ENCODE measurements at regions not wholly inside any gene's neighbourhood (a gene's known extent, or its start where the extent isn't known, plus 50 kb on each side); places are given as distances from the start of the nearest gene placed in this dataset.

DNA sequence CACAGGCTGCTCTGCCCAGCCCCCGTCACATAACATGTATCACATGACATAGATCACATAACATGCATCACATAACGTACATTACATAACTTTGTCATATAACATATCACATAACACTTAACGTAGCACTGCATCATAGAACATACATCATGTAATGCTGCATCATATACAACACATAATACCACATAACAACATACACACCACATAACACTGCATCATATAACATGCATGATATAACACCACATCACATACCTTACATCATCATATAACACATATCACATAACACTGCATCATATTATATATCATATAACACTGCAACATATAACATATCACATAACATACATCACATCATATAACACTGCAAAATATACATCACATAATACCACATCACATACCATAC is 83.8 kb downstream of the AXIN2 start:
- peaks cover 2% of the 10 kb centered on the region; the same call in 1 of the 2 replicates for H3K27me3 ChIP-seq (ENCODE audit: low read depth)
- H3K4me3 ChIP-seq = no peak overlapping the region
- H3K4me1 ChIP-seq = no peaks in the 10 kb centered on the region
- in situ Hi-C loops (cut with MboI; ENCODE audit: low sequenced_read_pairs) = no loop called here
- no peaks in the 10 kb centered on the region for H3K36me3 ChIP-seq (replicated peaks)
- H3K9me3 ChIP-seq = no peaks in the 10 kb centered on the region
- DNase-seq (ENCODE audit: low spot score in 2 of 2) = no peak

DNA sequence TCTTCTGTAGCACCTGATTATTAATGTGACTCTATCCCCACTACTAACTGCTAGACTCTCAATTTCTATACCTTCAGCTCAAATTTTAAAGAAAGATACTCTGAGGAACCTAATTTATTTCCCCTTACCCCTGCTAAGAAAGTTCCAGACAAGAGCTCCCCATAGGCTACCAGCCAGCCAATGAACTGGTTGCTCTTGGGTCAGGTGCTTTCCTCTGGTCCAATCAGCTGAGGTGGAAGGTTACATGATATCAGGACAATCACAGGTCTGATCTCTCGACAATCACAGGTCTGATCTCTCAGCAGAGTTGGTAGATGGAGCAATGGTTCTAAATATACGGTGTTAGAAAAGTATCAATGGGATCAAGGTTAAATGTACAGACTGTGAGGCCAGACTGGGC is 86.8 kb downstream of the AXIN2 start:
- no peaks in the 10 kb centered on the region for H3K9me3 ChIP-seq
- no peak overlapping the region for H3K4me3 ChIP-seq
- H3K36me3 ChIP-seq (replicated peaks) = no peaks in the 10 kb centered on the region
- no peak for DNase-seq (ENCODE audit: low spot score in 2 of 2)
- H3K27me3 ChIP-seq (ENCODE audit: low read depth) = peaks cover 2% of the 10 kb centered on the region; the same call in 1 of the 2 replicates
- in situ Hi-C loops (cut with MboI; ENCODE audit: low sequenced_read_pairs) = no loop called here
- H3K4me1 ChIP-seq = no peaks in the 10 kb centered on the region

GRCh38 chr17:65473985-65474384 is 87.5 kb downstream of the AXIN2 start:
- DNase-seq (ENCODE audit: low spot score in 2 of 2) = no peak
- no peak overlapping the region for H3K4me3 ChIP-seq
- H3K36me3 ChIP-seq (replicated peaks) = no peaks in the 10 kb centered on the region
- in situ Hi-C loops (cut with MboI; ENCODE audit: low sequenced_read_pairs) = no loop called here
- no peaks in the 10 kb centered on the region for H3K4me1 ChIP-seq
- peaks cover 2% of the 10 kb centered on the region; the same call in 1 of the 2 replicates for H3K27me3 ChIP-seq (ENCODE audit: low read depth)
- H3K9me3 ChIP-seq = no peaks in the 10 kb centered on the region

- Histone ChIP-seq H3K9me3 (no peaks in the 10 kb centered on the region), H3K4me3 (no peak overlapping the region), H3K27me3 (ENCODE audit: low read depth) (peaks cover 2% of the 10 kb centered on the region; the same call in 1 of the 2 replicates), H3K36me3 (replicated peaks) (no peaks in the 10 kb centered on the region), H3K4me1 (no peaks in the 10 kb centered on the region)
- DNase-seq (ENCODE audit: low spot score in 2 of 2) = no peak
- in situ Hi-C loops (cut with MboI; ENCODE audit: low sequenced_read_pairs) = no loop called here
Measured at GRCh38 chr17:65473363-65473762, 88.1 kb downstream of the AXIN2 start.

- in situ Hi-C loops (cut with MboI; ENCODE audit: low sequenced_read_pairs) = no loop called here
- peaks cover 2% of the 10 kb centered on the region; the same call in 1 of the 2 replicates for H3K27me3 ChIP-seq (ENCODE audit: low read depth)
- no peaks in the 10 kb centered on the region for H3K4me1 ChIP-seq
- H3K36me3 ChIP-seq (replicated peaks) = no peaks in the 10 kb centered on the region
- no peak for DNase-seq (ENCODE audit: low spot score in 2 of 2)
- H3K9me3 ChIP-seq = no peaks in the 10 kb centered on the region
- H3K4me3 ChIP-seq = no peak overlapping the region
Measured at GRCh38 chr17:65472666-65473309, 88.7 kb downstream of the AXIN2 start.

GRCh38 chr17:65470783-65471182 is 90.7 kb downstream of the AXIN2 start:
- Histone ChIP-seq H3K9me3 (no peaks in the 10 kb centered on the region), H3K27me3 (ENCODE audit: low read depth) (peaks cover 2% of the 10 kb centered on the region; the same call in 1 of the 2 replicates), H3K36me3 (replicated peaks) (no peaks in the 10 kb centered on the region), H3K4me1 (no peaks in the 10 kb centered on the region), H3K4me3 (no peak overlapping the region)
- no peak for DNase-seq (ENCODE audit: low spot score in 2 of 2)
- in situ Hi-C loops (cut with MboI; ENCODE audit: low sequenced_read_pairs) = no loop called here

GRCh38 chr17:65468321-65468720 is 93.1 kb downstream of the AXIN2 start:
- no peaks in the 10 kb centered on the region for H3K9me3 ChIP-seq
- H3K36me3 ChIP-seq (replicated peaks) = no peaks in the 10 kb centered on the region
- no peak for DNase-seq (ENCODE audit: low spot score in 2 of 2)
- no peaks in the 10 kb centered on the region for H3K27me3 ChIP-seq (ENCODE audit: low read depth)
- no peak overlapping the region for H3K4me3 ChIP-seq
- no peaks in the 10 kb centered on the region for H3K4me1 ChIP-seq
- in situ Hi-C loops (cut with MboI; ENCODE audit: low sequenced_read_pairs) = no loop called here

GRCh38 chr17:65467156-65467555 is 94.3 kb downstream of the AXIN2 start:
- Histone ChIP-seq H3K9me3 (no peaks in the 10 kb centered on the region), H3K4me1 (no peaks in the 10 kb centered on the region), H3K4me3 (no peak overlapping the region), H3K27me3 (ENCODE audit: low read depth) (no peaks in the 10 kb centered on the region), H3K36me3 (replicated peaks) (no peaks in the 10 kb centered on the region)
- DNase-seq (ENCODE audit: low spot score in 2 of 2) = no peak
- in situ Hi-C loops (cut with MboI; ENCODE audit: low sequenced_read_pairs) = no loop called here

GRCh38 chr17:65466547-65466946 is 94.9 kb downstream of the AXIN2 start:
- no peaks in the 10 kb centered on the region for H3K4me1 ChIP-seq
- H3K36me3 ChIP-seq (replicated peaks) = no peaks in the 10 kb centered on the region
- in situ Hi-C loops (cut with MboI; ENCODE audit: low sequenced_read_pairs) = no loop called here
- no peak for DNase-seq (ENCODE audit: low spot score in 2 of 2)
- no peaks in the 10 kb centered on the region for H3K9me3 ChIP-seq
- H3K27me3 ChIP-seq (ENCODE audit: low read depth) = no peaks in the 10 kb centered on the region
- no peak overlapping the region for H3K4me3 ChIP-seq

- H3K4me1 ChIP-seq = no peaks in the 10 kb centered on the region
- no peaks in the 10 kb centered on the region for H3K27me3 ChIP-seq (ENCODE audit: low read depth)
- no peaks in the 10 kb centered on the region for H3K9me3 ChIP-seq
- H3K4me3 ChIP-seq = no peak overlapping the region
- in situ Hi-C loops (cut with MboI; ENCODE audit: low sequenced_read_pairs) = no loop called here
- no peak for DNase-seq (ENCODE audit: low spot score in 2 of 2)
- no peaks in the 10 kb centered on the region for H3K36me3 ChIP-seq (replicated peaks)
Measured at GRCh38 chr17:65463242-65463641, 98.2 kb downstream of the AXIN2 start.

- no peaks in the 10 kb centered on the region for H3K27me3 ChIP-seq (ENCODE audit: low read depth)
- DNase-seq (ENCODE audit: low spot score in 2 of 2) = no peak
- H3K9me3 ChIP-seq = no peaks in the 10 kb centered on the region
- H3K4me1 ChIP-seq = no peaks in the 10 kb centered on the region
- no peak overlapping the region for H3K4me3 ChIP-seq
- in situ Hi-C loops (cut with MboI; ENCODE audit: low sequenced_read_pairs) = no loop called here
- no peaks in the 10 kb centered on the region for H3K36me3 ChIP-seq (replicated peaks)
Measured at GRCh38 chr17:65459677-65460347, 101.6 kb downstream of the AXIN2 start.

GRCh38 chr17:65457635-65458257 is 103.7 kb downstream of the AXIN2 start:
- Histone ChIP-seq H3K27me3 (ENCODE audit: low read depth) (no peaks in the 10 kb centered on the region), H3K4me3 (no peak overlapping the region), H3K4me1 (no peaks in the 10 kb centered on the region), H3K36me3 (replicated peaks) (no peaks in the 10 kb centered on the region), H3K9me3 (no peaks in the 10 kb centered on the region)
- DNase-seq (ENCODE audit: low spot score in 2 of 2) = no peak
- in situ Hi-C loops (cut with MboI; ENCODE audit: low sequenced_read_pairs) = no loop called here

- H3K36me3 ChIP-seq (replicated peaks) = no peaks in the 10 kb centered on the region
- H3K4me1 ChIP-seq = no peaks in the 10 kb centered on the region
- H3K9me3 ChIP-seq = no peaks in the 10 kb centered on the region
- no peak for DNase-seq (ENCODE audit: low spot score in 2 of 2)
- no peak overlapping the region for H3K4me3 ChIP-seq
- H3K27me3 ChIP-seq (ENCODE audit: low read depth) = no peaks in the 10 kb centered on the region
- in situ Hi-C loops (cut with MboI; ENCODE audit: low sequenced_read_pairs) = no loop called here
Measured at GRCh38 chr17:65457183-65457582, 104.3 kb downstream of the AXIN2 start.

DNA sequence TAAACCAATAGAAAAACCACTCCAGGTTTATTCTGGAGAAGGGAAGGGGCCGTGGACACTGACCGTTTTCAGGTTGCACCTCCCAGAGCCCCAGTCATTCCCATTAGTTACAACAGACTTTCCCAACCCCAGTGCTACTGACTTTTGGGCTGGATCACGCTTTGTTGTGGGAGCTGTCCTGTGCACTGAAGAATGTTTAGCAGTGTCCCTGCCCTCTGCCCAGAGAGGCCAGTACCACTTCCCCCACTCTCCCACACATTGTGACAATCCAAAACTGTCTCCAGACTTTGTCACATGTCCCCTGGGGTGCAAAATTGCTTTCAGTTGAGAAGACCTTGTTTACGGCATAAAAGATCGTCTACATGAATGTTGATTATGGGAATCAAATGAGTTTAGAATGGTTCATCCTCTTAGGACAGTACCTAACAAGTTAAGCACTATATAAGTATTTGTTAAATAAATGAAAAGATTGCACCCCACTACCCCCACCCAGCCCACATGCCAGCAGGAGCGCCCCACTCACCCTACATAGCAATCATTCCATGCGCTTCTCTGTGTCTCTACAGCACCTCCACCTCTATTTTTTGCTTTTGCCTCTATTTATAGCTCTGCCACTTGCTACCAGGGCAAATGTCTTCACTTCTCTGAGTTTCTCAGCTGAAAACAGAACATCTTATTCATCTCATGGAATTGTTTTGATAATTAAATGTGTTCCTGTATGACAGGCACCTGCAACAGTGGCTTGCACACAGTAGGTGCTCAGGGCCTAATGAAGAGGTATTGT is 104.9 kb downstream of the AXIN2 start:
- no peak for DNase-seq (ENCODE audit: low spot score in 2 of 2)
- in situ Hi-C loops (cut with MboI; ENCODE audit: low sequenced_read_pairs) = no loop called here
- no peak overlapping the region for H3K4me3 ChIP-seq
- H3K27me3 ChIP-seq (ENCODE audit: low read depth) = no peaks in the 10 kb centered on the region
- no peaks in the 10 kb centered on the region for H3K4me1 ChIP-seq
- no peaks in the 10 kb centered on the region for H3K9me3 ChIP-seq
- H3K36me3 ChIP-seq (replicated peaks) = no peaks in the 10 kb centered on the region
